Smooth muscle cell (in vitro differentiated cells): ENCODE measurements at regions not wholly inside any gene's neighbourhood (a gene's known extent, or its start where the extent isn't known, plus 50 kb on each side); places are given as distances from the start of the nearest gene placed in this dataset.

ENCODE experiments used
- DNase-seq: peaks from one replicate; lab custom pipeline; 2025; ENCODE audit not compliant: unreplicated experiment; lab: John Stamatoyannopoulos, UW
- H2AFZ ChIP-seq: fragments of 200-600 bp; sonication (generic); 2 replicates; pipeline ENCODE4 v1.6.0; 2016; ENCODE audit warnings: antibody characterized with exemption, low read depth, mild to moderate bottlenecking
- H3F3A ChIP-seq: fragments of 200-600 bp; sonication (generic); 2 replicates; pipeline ENCODE4 v1.6.0; 2017; ENCODE audit warnings: antibody characterized with exemption, low read depth
- H3K27ac ChIP-seq: fragments of 200-600 bp; sonication (generic); 2 replicates; pipeline ENCODE4 v1.5.1; 2016; ENCODE audit warnings: low read depth, mild to moderate bottlenecking
- H3K27me3 ChIP-seq: fragments of 200-600 bp; sonication (generic); 2 replicates; pipeline ENCODE4 v1.6.1; 2016; ENCODE audit warnings: low read depth, mild to moderate bottlenecking
- H3K36me3 ChIP-seq: fragments of 200-600 bp; sonication (generic); 2 replicates; pipeline ENCODE4 v1.5.1; 2016; ENCODE audit warnings: low read depth
- H3K4me1 ChIP-seq: fragments of 200-600 bp; sonication (generic); 2 replicates; pipeline ENCODE4 v1.5.1; 2016; ENCODE audit warnings: low read depth
- H3K4me2 ChIP-seq: fragments of 200-600 bp; sonication (generic); 2 replicates; pipeline ENCODE4 v1.6.0; 2016; ENCODE audit warnings: mild to moderate bottlenecking
- H3K4me3 ChIP-seq: fragments of 200-600 bp; sonication (generic); 2 replicates; pipeline ENCODE4 v1.5.1; 2016; ENCODE audit warnings: mild to moderate bottlenecking
- H3K79me2 ChIP-seq: fragments of 200-600 bp; sonication (generic); 2 replicates; pipeline ENCODE4 v1.6.0; 2016; ENCODE audit warnings: low read depth, mild to moderate bottlenecking
- H3K9ac ChIP-seq: fragments of 200-600 bp; sonication (generic); 2 replicates; pipeline ENCODE4 v1.6.0; 2016; ENCODE audit warnings: low read depth
- H3K9me3 ChIP-seq: fragments of 200-600 bp; sonication (generic); replicated peaks from 2 replicates; pipeline ENCODE4 v1.5.1; 2016; ENCODE audit warnings: low read depth
- H4K20me1 ChIP-seq: fragments of 200-600 bp; sonication (generic); 2 replicates; pipeline ENCODE4 v1.6.0; 2016; ENCODE audit warnings: low read depth
- CTCF ChIP-seq: fragments of 200-600 bp; sonication (generic); IDR thresholded peaks from 2 replicates; pipeline ENCODE4 v1.5.1; 2017; ENCODE audit warnings: borderline replicate concordance, mild to moderate bottlenecking, antibody characterized with exemption; ENCODE audit not compliant: insufficient read depth, poor library complexity, severe bottlenecking
- WGBS: methylation state at CpG from one replicate; pipeline ENCODE4 v1.1.7; 2016; ENCODE audit warnings: low lambda C conversion rate; 5-methylcytosine and 5-hydroxymethylcytosine counted together

GRCh38 chr5:17989036-17989435, 354.8 kb downstream of the TAF11L14 start:
- Histone ChIP-seq H3K79me2 (no peaks in the 10 kb centered on the region), H3K27me3 (no peaks in the 10 kb centered on the region), H3K9me3 (no peaks in the 10 kb centered on the region), H3K36me3 (no peaks in the 10 kb centered on the region), H3K4me2 (no peak overlapping the region), H3K4me1 (no peaks in the 10 kb centered on the region), H3F3A (no peaks in the 10 kb centered on the region), H4K20me1 (no peaks in the 10 kb centered on the region), H3K9ac (no peak overlapping the region), H3K4me3 (no peak overlapping the region), H2AFZ (no peak overlapping the region), H3K27ac (no peak overlapping the region)
- 73% methylated on average over 4 of the region's 4 CpGs for WGBS
- DNase-seq, result no peak
- no peak for TF ChIP-seq CTCF

DNA sequence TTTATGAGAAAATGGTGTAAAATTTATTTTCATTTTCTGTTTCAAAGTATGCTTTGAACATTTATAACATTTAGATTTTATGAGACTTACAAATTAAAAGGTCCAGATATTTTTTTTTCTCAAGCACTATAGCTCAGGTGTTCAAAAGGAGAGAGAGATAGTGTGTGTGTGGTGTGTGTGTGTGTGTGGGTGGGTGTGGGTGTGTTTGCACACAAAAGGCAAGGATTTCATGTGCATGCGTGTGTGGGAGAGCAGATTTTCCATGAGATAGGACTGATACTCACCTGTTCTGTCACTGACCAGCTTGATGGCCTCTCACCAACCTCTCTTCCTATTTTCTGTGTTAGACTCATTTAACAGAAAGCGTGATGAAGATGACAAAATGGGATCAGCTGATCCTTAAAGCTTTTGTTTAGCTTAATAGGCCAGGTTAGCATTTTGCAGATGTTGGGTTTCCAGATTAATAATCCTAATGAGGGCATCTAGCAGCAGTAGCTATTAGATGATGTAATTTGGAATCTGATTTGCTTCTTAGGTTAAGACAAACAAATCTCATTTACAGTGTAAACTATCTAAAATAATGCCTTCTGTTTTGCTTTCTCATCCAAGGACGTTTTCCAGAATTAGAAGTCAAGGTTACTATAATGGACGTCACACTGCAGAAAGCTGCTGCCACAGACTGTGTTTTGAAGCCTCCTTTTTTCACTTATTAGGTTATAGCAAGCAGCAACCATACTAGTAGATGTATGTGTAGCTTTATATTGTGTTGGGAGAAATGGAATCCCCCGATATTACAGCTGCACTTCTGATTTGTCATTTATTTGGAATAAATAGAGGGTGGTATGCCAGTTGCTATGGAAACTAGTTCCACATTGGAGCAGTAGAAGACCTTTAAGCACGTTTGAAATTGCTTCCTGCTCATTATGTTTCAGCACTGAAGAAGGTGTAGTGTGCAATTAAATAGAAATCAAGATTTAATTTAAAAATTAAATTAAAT, 355.6 kb downstream of the TAF11L14 start:
- H3K4me3 ChIP-seq, result no peak overlapping the region
- H3K27me3 ChIP-seq, result no peaks in the 10 kb centered on the region
- H3K9ac ChIP-seq, result no peak overlapping the region
- H3K36me3 ChIP-seq, result no peaks in the 10 kb centered on the region
- no peak overlapping the region for H3K27ac ChIP-seq
- no peak for DNase-seq
- H3K79me2 ChIP-seq, result no peaks in the 10 kb centered on the region
- H3K9me3 ChIP-seq, result no peaks in the 10 kb centered on the region
- H2AFZ ChIP-seq, result no peak overlapping the region
- H3F3A ChIP-seq, result no peaks in the 10 kb centered on the region
- H4K20me1 ChIP-seq, result no peaks in the 10 kb centered on the region
- 72% methylated on average over 6 of the region's 6 CpGs for WGBS
- H3K4me2 ChIP-seq, result no peak overlapping the region
- TF ChIP-seq CTCF, result no peak
- no peaks in the 10 kb centered on the region for H3K4me1 ChIP-seq

DNA sequence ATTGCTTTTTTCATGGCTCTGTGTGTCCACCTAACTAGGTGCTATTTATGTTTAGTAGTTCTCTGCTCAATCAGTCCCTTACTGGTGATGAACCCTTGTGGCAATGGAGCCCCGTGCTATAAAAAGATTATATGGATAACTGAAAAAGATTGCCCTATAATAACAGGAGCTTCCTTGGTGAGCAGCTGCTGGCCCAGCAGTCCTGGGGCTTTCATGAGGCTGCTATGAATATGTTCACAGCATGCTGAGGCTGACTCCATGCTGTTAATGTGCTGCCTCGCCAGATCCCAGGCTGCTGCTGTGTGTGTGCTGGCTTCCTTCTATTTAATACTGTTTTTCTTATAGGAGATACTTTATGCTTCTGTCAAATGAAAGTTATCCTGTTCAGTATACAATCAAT, 357.5 kb downstream of the TAF11L14 start:
- H3F3A ChIP-seq, result no peaks in the 10 kb centered on the region
- H3K9ac ChIP-seq, result no peak overlapping the region
- TF ChIP-seq CTCF, result no peak
- no peak overlapping the region for H3K4me3 ChIP-seq
- no peaks in the 10 kb centered on the region for H3K79me2 ChIP-seq
- no peaks in the 10 kb centered on the region for H3K9me3 ChIP-seq
- no peaks in the 10 kb centered on the region for H3K4me1 ChIP-seq
- H3K27me3 ChIP-seq, result no peaks in the 10 kb centered on the region
- H3K4me2 ChIP-seq, result no peak overlapping the region
- DNase-seq, result no peak
- 72% methylated on average over 2 of the region's 2 CpGs for WGBS
- no peak overlapping the region for H3K27ac ChIP-seq
- H3K36me3 ChIP-seq, result no peaks in the 10 kb centered on the region
- no peak overlapping the region for H2AFZ ChIP-seq
- no peaks in the 10 kb centered on the region for H4K20me1 ChIP-seq
